HG02981 (cell line): ENCODE measurements at regions not wholly inside any gene's neighbourhood (a gene's known extent, or its start where the extent isn't known, plus 50 kb on each side); places are given as distances from the start of the nearest gene placed in this dataset.
A peak's percentile ranks its signal among the peaks of the same experiment; 100 is the strongest.

Experiments
- ATAC-seq: cut with Tn5 transposase; IDR thresholded peaks from one replicate; pipeline ENCODE4 v1.9.1; 2021; ENCODE audit warnings: mild to moderate bottlenecking, moderate library complexity; ENCODE audit not compliant: unreplicated experiment

DNA sequence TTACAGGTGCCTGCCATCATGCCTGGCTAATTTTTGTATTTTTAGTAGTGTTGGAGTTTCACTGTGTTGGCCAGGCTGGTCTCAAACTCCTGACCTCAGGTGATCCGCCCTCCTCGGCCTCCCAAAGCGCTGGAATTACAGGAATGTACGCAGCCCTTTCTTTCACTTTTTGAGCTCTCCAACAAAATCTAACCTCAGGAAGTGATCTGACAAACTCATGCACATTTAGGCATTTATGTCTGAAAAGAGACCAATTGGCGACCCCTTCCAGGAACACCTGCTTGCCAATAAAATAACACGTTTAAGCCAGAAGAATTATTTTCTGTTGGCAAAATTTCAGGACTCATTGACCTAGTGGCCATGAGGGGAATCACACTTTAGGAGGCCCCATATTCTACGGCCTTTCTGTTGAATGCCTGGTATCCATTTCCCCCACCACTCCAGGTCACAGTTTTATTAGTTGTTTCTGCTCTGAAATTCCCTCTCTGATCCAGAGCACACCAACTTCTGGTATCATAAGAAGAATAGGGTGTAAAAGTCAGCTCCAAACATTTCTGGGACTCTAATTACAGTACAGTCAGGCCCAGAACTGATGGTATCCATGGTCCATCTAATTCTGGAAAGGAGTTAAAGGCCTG is 65.8 kb upstream of the FRMD4A start:
- ATAC-seq, result no peak

DNA sequence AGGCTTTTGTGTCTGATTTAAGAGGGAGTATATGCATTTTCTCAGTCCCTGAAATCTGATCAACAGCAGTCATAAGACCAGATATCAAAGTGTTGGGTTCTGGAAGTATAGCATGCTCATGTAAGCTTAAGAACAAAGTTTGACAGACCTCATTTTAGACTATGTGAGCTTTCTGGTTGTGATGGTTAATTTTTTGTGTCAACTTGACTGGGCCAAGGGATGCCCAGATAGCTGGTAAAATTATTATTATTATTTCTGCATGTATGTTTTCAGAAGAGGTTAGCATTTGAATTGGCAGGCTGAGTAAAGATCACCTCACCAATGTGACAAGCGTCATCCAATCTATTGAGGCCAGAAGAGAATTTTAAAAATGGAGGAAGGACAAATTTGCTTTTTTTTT is 63.5 kb upstream of the FRMD4A start:
- ATAC-seq, result no peak

DNA sequence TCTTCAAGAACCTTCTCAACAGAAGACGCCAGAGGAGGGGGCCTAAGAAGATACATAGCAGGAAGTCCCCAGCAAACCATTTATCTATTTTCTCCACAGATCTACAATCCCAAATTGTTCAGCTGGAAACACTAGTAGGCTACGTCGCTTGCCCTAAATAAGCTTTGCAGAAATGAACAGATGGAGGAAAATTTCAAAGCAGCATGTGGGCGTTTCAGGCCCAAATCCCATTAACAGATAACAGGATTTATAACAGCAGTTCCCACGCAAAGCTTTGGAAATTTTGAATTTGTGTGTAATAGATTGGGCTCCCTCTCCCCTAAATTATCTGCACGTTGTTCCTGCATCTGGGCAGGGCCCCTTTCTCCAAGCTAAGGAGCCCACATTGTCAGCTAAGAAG is 60.6 kb upstream of the FRMD4A start:
- no peak for ATAC-seq

DNA sequence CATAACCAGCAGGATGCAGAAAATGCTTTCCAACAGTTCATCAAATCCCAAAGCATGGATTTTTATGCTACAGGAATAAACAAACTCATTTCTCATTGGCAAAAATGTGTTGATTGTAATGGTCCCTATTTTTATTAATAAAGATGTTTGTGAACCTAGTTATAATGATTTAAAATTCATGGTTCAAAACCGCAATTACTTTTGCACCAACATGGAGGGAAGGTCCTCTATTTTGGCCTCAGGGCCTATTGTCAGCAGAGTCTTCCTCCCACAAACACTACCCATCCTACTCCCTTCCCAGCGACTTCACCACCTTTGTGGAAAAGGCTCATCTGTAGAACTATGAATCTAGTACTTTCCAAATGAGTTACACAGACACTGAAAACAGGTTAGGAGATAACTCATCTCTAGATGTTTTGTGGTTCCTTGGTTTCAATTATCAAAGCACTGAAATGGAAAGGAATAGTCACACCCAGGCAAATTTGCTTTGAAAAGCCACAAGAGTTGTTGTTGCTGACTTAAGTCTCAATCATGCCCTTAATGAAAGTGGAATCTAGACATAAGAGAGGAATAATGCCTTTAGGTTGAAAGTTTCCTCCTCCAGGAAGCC is 59.4 kb upstream of the FRMD4A start:
- ATAC-seq, result peak; percentile 84

DNA sequence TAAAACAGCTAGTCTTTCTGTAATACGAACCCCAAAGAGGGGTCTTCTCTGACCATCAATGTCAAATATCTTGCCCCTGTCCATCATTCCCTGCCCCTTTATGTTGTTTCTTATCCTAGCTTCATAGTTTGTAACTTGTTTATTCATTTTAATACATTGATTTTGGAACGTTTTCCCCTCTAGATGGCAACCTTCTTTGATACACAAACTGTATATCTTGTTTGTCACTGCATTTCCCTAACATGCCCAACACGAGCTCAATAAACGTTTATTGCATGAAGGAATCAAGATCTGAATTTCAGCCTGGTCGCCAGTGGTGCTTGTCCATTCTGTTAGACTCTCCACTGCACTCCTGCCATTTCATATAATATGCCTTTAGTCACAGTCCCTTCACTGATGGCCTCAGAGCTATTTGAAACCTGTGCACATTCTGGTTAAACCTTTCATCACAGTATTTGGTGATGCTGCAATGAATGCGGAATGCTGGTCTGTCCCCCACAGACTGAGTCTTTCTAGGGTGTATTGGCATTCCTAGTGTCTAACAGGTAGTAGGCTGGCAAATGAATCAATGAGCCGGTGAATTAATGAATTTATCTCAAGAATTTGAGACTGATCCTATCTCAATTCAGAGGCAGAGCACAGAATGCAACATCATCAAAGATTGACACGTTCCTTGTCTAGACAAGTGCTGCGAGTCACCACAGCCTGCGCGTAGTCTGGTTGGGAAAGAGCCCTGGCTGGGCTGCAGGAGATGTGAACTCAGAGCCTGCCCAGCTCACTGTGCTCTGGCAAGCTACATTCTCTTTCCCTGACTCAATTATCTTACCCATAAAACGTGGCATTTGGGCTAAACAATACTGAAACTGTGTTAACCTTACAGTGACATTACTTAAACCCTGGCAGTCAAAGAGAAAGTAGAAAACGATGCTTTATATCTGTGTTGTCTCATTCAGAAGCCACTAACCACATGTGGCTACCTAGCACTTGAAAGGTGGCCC is 55.2 kb upstream of the FRMD4A start:
- no peak for ATAC-seq

GRCh38 chr10:14384915-14385314 is 54.2 kb upstream of the FRMD4A start:
- ATAC-seq, result no peak

DNA sequence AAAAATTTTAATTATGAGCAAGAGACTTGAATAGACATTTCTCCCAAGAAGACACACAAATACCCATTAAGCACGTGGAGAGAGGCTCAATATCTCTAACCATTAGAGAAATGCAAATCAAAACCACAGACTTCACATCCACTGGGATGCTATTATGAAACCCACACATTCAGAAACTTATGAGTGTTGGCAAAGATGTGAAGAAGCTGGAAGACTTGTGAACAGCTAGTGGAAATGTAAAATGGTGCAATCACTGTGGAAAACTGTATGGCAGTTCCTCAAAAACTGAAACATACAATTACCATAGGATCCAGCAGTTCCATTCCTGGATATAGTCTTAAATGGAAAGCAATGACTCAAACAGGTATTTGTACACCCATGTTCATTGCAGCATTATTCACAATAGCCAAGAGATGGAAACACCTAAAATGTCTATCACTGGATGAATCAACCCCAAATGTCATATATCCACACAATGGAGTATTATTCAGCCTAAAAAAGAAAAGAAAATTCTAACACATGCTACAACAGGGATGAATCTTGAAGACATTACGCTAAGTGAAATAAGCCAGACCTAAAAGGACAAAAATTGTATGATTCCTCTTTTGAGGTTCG is 53.5 kb upstream of the FRMD4A start:
- ATAC-seq, result no peak

GRCh38 chr10:14383266-14383665 is 52.5 kb upstream of the FRMD4A start:
- no peak for ATAC-seq

DNA sequence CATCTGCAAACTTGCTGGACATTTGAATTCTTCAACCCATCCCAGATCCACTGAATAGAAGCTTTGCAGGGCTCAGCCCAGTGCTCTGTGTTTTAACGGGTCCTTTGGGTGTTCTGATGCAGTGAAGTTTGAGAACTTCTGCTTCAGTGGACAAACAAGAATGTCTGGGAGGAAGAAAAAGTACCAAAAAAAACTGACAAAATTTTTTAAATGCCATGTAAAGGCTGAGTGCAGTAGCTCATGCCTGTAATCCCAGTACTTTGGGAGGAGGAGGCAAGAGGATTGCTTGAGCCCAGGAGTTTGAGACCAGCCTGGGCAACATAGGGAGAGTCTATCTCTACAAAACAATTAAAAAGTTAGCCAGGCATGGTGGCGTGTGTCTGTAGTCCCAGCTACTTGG is 51.8 kb upstream of the FRMD4A start:
- ATAC-seq, result no peak

- ATAC-seq, result peak; percentile 69
These were observed 51.3 kb upstream of the FRMD4A start for GRCh38 chr10:14382022-14382421.

DNA sequence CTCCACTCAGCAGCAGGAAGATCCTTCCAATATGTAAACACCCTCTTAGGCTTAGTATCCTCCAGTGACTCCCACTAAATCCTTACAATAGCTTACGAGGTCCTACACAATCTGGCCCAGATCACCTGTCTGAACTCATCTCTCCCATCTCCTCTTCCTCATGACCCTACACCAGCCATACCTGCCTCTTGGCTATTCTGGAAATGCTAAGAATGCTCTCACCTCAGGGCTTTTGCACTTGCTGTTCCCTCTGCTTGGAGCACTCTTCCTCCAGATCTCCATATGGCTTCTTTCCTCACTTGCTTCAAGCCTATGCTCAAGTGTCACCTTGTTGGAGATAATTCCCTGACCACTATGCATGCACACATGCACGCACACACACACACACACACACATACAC is 50.8 kb upstream of the FRMD4A start:
- no peak for ATAC-seq

DNA sequence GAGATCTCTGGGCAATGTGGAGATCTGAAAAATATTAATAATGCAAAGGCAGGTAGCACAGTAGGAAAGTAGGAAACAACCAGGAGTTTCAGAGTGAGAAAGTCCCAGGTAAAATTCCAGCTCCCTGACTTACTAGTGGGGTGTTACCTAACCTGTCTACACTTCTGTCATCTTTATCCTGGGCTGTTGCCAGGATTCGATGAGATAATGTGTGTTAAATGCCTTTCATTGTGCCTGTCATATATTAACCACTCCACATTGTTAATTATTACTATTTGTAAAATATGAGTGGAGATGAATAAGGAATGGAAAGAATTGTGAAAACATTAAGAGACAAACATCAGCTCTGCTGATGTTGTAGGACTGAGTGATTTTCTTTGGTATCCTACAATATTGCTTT is 50.0 kb upstream of the FRMD4A start:
- ATAC-seq, result no peak
